KOPT-K1 (cell line): ENCODE measurements at regions not wholly inside any gene's neighbourhood (a gene's known extent, or its start where the extent isn't known, plus 50 kb on each side); places are given as distances from the start of the nearest gene placed in this dataset.

Experiments used
- H3K27ac ChIP-seq: fragments of 200-600 bp; sonication (generic); 2 replicates; pipeline ENCODE4 v1.5.1; 2016; ENCODE audit warnings: antibody characterized with exemption, mild to moderate bottlenecking, low read depth, low read length; ENCODE audit not compliant: poor library complexity, severe bottlenecking
- H3K36me3 ChIP-seq: fragments of 200-600 bp; sonication (generic); 2 replicates; pipeline ENCODE4 v1.5.1; 2017; ENCODE audit warnings: antibody characterized with exemption, mild to moderate bottlenecking, low read length, moderate library complexity; ENCODE audit not compliant: insufficient read depth
- H3K9me3 ChIP-seq: fragments of 200-600 bp; sonication (generic); 2 replicates; pipeline ENCODE4 v1.5.1; 2017; ENCODE audit warnings: antibody characterized with exemption, low read length, mild to moderate bottlenecking; ENCODE audit not compliant: insufficient read depth, poor library complexity, severe bottlenecking

DNA sequence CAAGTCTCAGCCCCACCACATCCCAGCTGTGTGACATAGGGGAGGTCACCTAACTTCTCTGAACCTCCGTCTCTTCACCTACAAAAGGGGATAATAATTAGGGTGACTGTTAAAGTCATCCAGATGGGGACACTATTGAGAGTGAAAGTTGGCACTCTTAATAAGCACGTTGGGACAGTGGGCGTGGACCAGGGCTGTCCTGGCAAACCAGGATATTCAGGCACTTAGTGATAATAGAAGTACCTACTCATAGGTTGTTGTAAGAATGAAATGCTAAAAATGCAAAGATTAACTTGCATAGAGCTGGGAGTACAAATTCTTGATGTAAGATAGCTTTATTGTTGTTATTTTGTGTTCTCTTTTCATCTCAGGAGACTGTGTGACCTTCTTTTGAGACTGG lies 177.9 kb downstream of the MELK start:
- Histone ChIP-seq H3K27ac (no peak overlapping the region), H3K9me3 (peaks cover 4% of the 10 kb centered on the region), H3K36me3 (no peaks in the 10 kb centered on the region)

DNA sequence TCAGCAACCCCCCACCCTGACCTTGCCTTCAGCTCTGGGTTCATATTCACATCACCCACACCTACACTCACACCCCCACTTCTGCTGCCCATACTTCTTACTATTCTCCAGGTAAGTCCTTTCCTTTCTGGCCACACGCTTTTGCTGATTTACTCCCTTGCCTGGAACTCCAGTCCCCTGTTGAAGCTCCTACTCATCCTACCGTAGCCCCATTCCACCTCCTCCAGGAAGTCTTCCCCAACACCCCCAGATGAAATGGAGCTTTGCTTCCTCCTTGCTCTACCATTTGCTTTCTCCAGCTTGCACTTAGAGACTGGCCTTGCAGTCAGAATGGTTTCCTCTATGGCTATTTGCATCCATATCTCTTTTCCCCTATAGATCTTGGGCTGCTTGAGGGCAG lies 182.3 kb downstream of the MELK start:
- Histone ChIP-seq H3K36me3 (no peaks in the 10 kb centered on the region), H3K27ac (no peak overlapping the region), H3K9me3 (no peaks in the 10 kb centered on the region)

DNA sequence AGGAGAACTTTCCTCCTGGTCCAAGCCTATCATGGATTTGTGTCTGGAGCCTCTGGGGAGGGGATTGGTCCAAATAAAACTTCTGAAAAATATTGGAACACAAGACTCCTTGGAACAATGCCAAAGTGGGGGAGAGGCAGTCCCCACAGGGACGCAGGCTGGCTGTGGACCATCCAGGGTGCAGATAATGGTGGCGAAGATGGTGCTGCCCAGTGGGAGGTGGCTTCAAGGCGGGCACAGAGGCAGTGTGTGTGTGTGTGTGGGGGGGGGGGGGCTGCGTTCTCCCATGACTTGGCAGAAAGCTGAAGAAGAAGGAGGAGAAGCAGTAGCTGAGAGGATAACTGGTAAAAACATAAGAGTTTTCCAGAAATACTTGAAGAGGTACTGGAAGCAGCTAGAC lies 186.4 kb downstream of the MELK start:
- Histone ChIP-seq H3K9me3 (no peaks in the 10 kb centered on the region), H3K36me3 (no peaks in the 10 kb centered on the region), H3K27ac (no peak overlapping the region)

DNA sequence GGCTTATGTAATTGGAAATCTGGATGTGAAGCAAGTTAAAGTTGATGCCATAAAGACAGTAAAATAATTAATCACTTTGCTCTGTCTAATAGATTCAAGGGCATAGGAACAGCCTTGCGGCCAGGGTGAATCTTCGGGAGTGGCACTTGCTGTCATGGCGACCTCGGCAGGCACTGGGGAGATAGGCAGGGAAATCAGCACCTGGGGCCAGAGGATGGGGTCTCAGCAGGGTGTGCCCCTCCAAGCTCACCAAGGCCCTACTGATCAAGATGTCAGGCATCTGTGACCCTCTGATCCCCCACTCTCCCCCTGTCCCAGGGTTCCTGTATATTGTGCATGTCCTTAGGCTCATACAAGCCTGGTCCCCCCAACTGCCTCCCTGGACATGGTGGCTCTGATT lies 187.3 kb downstream of the MELK start:
- H3K27ac ChIP-seq = no peak overlapping the region

DNA sequence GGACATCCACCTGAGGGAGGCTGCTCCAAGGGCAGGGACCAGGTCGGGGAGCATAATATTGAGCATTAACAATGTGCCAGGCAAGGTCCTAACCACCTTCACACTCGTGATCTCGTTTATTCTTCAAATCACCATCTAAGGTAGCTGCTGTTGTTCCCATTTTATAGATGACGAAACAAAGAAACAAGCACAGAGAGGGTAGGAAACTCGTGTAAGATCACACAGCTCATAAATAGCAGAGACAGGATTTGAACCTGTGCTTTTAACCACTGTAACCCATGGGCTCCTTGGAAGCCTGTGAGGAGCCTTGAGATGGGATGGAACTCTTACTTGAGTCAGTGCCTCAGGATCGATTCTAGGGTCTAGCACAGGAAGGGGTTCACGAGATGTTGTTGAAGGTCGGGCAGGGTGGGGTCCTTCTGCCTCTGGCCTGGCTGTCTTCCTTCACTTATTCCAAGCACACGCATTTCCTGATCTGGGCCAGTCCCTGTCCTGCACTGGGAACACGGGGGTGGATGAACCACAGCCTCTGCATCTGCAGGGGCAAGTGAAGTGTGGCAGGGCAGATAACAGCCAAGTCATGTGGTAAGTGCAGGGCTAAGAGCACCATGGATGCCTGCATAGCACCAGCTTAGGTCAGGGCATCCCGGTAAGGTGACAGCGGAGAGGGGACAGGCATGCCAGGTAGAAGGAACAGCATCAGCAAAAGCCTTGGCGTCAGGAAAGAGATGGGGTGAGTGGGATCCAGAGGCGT lies 188.1 kb downstream of the MELK start:
- Histone ChIP-seq H3K27ac (no peak overlapping the region), H3K9me3 (no peaks in the 10 kb centered on the region), H3K36me3 (no peaks in the 10 kb centered on the region)

More for the DNA sequence above, 187.3 kb downstream of the MELK start:
- H3K36me3 ChIP-seq = no peaks in the 10 kb centered on the region
- H3K9me3 ChIP-seq = no peaks in the 10 kb centered on the region

DNA sequence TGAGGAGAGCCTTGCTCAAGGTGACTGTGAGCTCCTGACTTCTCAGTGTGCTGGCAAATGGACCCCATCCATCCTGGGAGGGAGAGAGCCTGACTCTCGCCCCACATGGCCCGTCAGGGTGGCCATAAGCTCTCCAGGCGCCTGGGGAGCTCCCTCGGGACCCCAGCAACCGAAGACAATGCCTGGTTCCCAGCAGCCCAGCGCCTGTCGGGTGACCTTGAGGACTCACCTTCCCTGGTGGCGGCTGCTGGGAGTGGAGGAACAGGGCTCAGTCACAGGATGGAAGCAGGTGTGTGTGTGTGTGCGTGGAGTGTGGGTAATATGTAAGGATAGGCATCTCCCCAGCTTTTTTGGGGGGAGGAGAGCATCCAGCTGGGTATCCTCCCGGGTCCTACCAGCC lies 190.3 kb downstream of the MELK start:
- Histone ChIP-seq H3K9me3 (no peaks in the 10 kb centered on the region), H3K36me3 (no peaks in the 10 kb centered on the region), H3K27ac (no peak overlapping the region)

DNA sequence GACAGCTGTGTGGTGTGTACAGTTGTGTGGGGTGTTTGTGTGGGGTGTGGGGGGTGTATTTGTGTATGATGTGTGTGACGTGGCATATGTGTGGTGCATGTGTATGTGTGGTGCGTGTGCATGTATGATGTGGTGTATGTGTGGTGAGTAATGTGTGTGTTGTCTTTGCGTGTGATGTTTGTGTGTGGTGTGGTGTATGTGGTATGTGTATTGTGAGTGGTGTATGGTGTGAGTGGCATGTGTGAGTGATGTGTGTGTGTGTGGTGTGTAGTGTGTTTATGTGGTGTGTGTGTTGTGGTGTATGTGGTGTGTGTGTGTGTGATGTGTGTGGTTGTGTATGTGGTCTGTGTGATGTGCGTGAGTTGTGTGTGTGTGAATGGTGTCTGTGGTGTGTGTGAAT lies 191.1 kb downstream of the MELK start:
- Histone ChIP-seq H3K27ac (no peak overlapping the region), H3K36me3 (no peaks in the 10 kb centered on the region), H3K9me3 (no peaks in the 10 kb centered on the region)

DNA sequence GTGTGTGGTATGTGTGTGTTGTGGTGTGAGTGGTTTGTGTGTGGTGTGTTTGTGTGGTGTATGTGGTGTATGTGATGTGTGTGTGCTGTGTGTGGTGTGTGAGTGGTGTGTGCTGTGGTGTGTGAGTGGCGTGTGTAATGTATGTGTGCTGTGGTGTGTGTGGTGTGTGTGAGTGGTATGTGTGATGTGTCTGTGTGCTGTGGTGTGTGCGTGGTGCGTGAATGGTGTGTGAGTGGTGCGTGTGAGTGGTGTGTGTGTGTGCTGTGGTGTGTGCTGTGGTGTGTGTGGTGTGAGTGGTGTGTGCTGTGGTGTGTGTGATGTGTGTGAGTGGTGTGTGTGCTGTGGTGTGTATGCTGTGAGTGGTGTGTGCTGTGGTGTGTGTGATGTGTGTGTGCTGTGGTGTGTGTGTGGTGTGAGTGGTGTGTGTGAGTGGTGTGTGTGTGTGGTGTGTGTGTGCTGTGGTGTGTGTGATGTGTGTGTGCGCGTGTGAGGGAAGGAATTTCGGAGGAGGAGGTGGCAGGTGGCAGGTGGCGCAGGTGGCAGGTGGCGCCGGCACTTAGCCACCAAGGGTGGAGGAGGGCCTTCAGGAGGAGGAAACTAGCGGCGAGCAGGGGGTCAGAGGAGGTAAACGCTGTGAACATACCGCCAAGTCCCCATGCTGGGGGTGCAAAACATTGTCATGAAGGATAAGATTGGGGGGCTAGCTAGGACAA lies 191.8 kb downstream of the MELK start:
- Histone ChIP-seq H3K9me3 (no peaks in the 10 kb centered on the region), H3K27ac (no peak overlapping the region), H3K36me3 (no peaks in the 10 kb centered on the region)

DNA sequence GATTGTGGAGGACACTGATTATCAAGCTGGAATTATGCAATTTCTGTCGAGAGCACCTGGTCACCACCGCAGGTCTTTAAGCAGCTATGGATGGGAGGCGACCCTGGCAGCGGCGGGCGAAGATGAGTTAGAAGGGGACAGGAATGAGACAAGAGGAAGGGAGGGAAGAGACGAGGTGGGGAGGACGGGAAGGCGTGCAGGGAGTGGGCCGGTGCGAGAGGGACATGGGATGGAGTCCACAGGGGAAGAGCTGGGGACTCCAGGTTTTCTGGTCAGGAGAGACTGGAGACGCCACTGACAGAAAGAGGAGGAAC lies 192.3 kb downstream of the MELK start:
- Histone ChIP-seq H3K27ac (peak overlapping the region; percentile 48), H3K36me3 (no peaks in the 10 kb centered on the region), H3K9me3 (no peaks in the 10 kb centered on the region)

DNA sequence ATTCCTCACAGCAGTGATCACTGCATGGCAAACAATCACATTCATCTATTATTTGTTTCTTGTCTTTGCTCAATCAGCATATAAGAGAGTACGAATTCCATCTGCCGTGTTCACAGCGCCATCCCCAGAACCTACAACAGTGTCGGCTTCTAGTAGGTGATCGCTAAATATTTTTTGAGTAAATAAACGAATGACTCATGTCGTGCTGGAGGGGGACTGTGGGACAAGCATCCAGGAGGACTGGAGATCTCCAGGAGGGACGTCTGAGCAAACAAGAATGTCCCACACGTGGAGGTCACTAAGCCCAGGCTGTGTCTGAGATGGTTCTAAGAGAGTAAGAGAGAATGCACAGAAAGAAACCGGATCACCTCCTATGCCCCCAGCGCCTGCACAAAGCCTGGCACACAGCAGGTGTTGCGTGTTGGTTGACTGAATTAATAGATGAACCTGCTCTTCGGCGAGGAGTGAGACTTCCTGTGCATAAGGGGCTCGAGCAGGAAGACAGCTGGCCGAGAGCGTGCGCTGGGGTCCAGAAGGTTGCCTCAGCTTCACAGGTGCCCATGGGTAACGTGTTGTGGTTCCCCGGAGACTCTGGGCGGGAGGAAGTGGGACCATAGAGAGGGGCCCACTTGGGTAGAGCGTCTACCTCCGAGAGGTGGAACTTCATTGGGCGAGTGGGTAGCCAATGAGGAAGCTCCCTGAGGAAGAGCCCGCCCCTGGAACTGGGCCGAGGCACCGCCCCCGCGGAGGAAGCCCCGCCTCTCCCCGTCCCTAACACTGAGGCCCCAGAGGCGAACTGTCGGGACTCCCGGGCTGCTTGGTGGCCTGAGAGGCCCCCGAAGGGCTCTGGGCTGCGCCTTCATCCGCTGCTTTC lies 193.0 kb downstream of the MELK start:
- H3K9me3 ChIP-seq = no peaks in the 10 kb centered on the region
- H3K27ac ChIP-seq = peak overlapping the region; percentile 48
- H3K36me3 ChIP-seq = no peaks in the 10 kb centered on the region

DNA sequence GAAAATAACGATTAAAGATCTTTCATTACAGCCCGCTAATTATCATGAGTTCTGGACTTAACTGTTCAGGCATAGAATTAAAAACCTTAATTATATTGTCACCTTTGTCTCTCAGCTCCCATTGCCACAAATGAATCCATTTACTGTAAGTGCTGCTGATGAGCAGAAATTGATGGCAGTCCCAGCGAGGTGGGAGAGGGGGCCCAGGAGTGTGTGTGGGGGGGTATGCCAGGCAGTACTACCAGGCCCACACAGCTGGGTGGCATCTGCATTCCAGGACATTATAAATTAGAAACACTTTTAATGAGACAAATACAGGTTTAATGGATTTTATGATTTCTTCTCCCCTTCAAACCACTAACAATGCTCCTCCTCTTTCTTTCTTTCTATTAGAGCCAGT lies 196.0 kb downstream of the MELK start:
- no peak overlapping the region for H3K27ac ChIP-seq
- H3K9me3 ChIP-seq = no peaks in the 10 kb centered on the region
- no peaks in the 10 kb centered on the region for H3K36me3 ChIP-seq

DNA sequence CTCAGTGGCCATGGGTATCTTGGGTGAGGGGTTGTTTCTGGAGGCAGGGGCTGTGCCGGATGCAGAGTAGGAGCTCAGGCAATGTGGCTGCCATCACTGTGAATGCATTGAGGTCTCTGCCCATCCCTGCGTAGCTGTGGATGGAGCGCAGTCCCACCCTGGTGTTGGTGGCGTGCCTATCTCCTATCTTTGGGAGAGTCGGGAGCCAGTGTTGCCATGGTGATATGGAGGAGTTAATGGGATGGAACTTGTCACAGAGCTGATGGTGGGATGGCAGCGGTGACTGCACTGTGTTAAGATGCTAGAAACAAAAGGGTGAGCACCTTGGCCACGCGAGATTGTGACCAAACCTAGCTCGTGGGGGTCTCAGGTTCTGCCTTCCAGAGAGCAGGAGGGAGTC lies 197.3 kb downstream of the MELK start:
- no peaks in the 10 kb centered on the region for H3K9me3 ChIP-seq
- no peak overlapping the region for H3K27ac ChIP-seq
- no peaks in the 10 kb centered on the region for H3K36me3 ChIP-seq

DNA sequence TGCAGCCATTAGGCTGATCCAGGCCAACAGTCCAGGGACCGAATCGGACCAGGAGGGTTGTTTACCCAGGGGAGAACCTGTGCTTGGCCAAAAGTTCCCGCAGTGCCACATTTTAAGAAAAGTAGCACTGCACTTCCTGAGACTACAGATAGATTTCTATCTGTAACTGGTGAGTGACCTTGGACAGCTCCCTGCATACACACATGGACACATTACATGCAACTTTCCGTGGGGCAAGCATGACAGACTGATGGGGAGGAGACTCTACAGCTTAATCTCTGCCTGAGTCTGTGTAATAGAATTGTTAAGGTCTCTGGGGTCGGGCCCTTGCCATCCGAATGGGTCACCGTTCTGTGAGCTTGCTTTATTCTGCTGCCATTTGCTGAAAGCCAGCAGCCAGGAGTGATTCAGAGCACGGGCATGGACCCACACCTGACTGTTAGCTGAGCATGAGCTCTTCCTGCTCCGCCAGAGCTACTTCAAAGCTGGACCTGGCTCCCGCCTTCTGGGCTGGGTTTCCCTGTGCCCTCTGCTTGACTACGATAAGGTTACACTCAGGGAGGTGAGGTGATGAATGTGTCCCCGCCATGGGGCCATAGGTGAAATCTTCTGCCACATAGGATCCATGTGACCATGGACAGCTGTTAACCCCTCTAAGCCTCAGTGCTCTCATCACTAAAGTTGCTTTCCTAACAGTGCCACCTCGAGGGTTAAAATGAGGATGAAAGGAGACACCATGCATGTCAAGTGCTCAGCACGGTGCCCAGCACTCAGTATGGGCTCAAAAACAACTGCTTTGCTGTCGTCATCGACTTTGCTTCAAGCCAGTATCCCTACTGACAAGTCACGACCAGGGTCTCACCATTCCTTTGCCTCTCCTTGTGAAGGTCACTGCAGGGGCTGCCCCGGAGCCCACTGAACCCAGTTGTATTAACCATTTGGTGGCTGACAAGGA lies 200.0 kb downstream of the MELK start:
- no peaks in the 10 kb centered on the region for H3K36me3 ChIP-seq
- no peaks in the 10 kb centered on the region for H3K9me3 ChIP-seq
- H3K27ac ChIP-seq = no peak overlapping the region

DNA sequence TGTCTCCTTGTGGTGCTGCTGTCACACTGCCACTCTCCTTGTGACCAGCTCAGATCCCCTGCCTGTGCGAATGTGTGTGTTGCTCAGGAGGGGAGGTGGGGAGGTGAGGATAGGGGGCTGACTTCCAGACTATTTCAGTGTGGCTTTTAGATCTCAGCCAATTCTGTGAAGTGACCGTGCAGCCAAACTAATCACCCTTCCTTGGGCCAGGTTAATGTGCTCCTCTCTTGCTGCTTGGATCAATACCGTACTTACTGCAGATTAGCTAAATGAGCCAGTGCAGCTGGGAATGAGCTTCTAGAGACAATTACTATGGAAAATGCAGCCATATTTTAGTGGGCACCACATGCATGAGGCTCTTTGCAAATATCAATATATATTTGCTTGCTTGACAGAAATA lies 206.0 kb downstream of the MELK start:
- Histone ChIP-seq H3K36me3 (no peaks in the 10 kb centered on the region), H3K27ac (no peak overlapping the region)

More for the DNA sequence above, 206.0 kb downstream of the MELK start:
- no peaks in the 10 kb centered on the region for H3K9me3 ChIP-seq
